GM21723 (cell line): ENCODE measurements at regions not wholly inside any gene's neighbourhood (a gene's known extent, or its start where the extent isn't known, plus 50 kb on each side); places are given as distances from the start of the nearest gene placed in this dataset.
"Not testable (repeated sequence)": the region's sequence is repeated elsewhere in the genome, so short reads cannot be mapped to it uniquely, and the experiment has no call there.

Experiments used
- ATAC-seq: cut with Tn5 transposase; IDR thresholded peaks from one replicate; pipeline ENCODE4 v1.9.1; 2021; ENCODE audit warnings: mild to moderate bottlenecking, moderate library complexity; ENCODE audit not compliant: unreplicated experiment

GRCh38 chr9:62798884-62799850 lies 1609.3 kb downstream of the SPATA31A7 start:
- not testable (repeated sequence) for ATAC-seq

- not testable (repeated sequence) for ATAC-seq
These were observed 1610.1 kb downstream of the SPATA31A7 start for GRCh38 chr9:62799851-62800371.

- peak; percentile 27 for ATAC-seq
These were observed 1610.9 kb downstream of the SPATA31A7 start for GRCh38 chr9:62800451-62801371.

GRCh38 chr9:62801372-62801811 lies 1611.6 kb downstream of the SPATA31A7 start:
- ATAC-seq: not testable (repeated sequence)

GRCh38 chr9:62801961-62802718 lies 1612.3 kb downstream of the SPATA31A7 start:
- ATAC-seq: peak; percentile 99

- not testable (repeated sequence) for ATAC-seq
These were observed 1612.9 kb downstream of the SPATA31A7 start for GRCh38 chr9:62802719-62803079.

GRCh38 chr9:62803099-62803498 lies 1613.3 kb downstream of the SPATA31A7 start:
- ATAC-seq: not testable (repeated sequence)

- ATAC-seq: not testable (repeated sequence)
These were observed 1614.5 kb downstream of the SPATA31A7 start for GRCh38 chr9:62804314-62804713.

GRCh38 chr9:62807424-62807823 lies 1617.6 kb downstream of the SPATA31A7 start:
- ATAC-seq: not testable (repeated sequence)

- not testable (repeated sequence) for ATAC-seq
These were observed 1618.2 kb downstream of the SPATA31A7 start for GRCh38 chr9:62808081-62808480.

GRCh38 chr9:62810318-62810717 lies 1620.5 kb downstream of the SPATA31A7 start:
- not testable (repeated sequence) for ATAC-seq

- not testable (repeated sequence) for ATAC-seq
These were observed 1621.0 kb downstream of the SPATA31A7 start for GRCh38 chr9:62810811-62811315.

GRCh38 chr9:62815436-62815835 lies 1625.6 kb downstream of the SPATA31A7 start:
- ATAC-seq: not testable (repeated sequence)

- ATAC-seq: not testable (repeated sequence)
These were observed 1626.5 kb downstream of the SPATA31A7 start for GRCh38 chr9:62816331-62816730.

- not testable (repeated sequence) for ATAC-seq
These were observed 1627.4 kb downstream of the SPATA31A7 start for GRCh38 chr9:62817214-62817613.

- not testable (repeated sequence) for ATAC-seq
These were observed 1632.3 kb downstream of the SPATA31A7 start for GRCh38 chr9:62822185-62822584.

GRCh38 chr9:62827957-62828907 lies 1638.4 kb downstream of the SPATA31A7 start:
- ATAC-seq: not testable (repeated sequence)

GRCh38 chr9:62830829-62831459 lies 1641.1 kb downstream of the SPATA31A7 start:
- ATAC-seq: not testable (repeated sequence)
